Muscle of leg (tissue), 3 donors: ENCODE measurements at regions not wholly inside any gene's neighbourhood (a gene's known extent, or its start where the extent isn't known, plus 50 kb on each side); places are given as distances from the start of the nearest gene placed in this dataset.
A peak's percentile ranks its signal among the peaks of the same experiment; 100 is the strongest.
"Not testable (repeated sequence)": the region's sequence is repeated elsewhere in the genome, so short reads cannot be mapped to it uniquely, and the experiment has no call there.

Experiments
- DNase-seq: peaks from one replicate; pipeline ENCODE4 v3.0.0; 2013
- H3K27ac ChIP-seq: one replicate; pipeline ENCODE4 v1.5.1; 2013; ENCODE audit warnings: mild to moderate bottlenecking, low read length, control low read depth
- H3K27me3 ChIP-seq: one replicate; pipeline ENCODE4 v1.6.1; 2013; ENCODE audit warnings: low read length; ENCODE audit not compliant: control insufficient read depth, insufficient read depth
- H3K36me3 ChIP-seq: one replicate; pipeline ENCODE4 v1.6.1; 2013; ENCODE audit warnings: low read length; ENCODE audit not compliant: control insufficient read depth, insufficient read depth
- H3K4me1 ChIP-seq: one replicate; pipeline ENCODE4 v1.6.1; 2013; ENCODE audit warnings: low read length; ENCODE audit not compliant: control insufficient read depth, insufficient read depth
- H3K4me3 ChIP-seq: one replicate; pipeline ENCODE4 v1.5.1; 2013; ENCODE audit warnings: low read length, control low read depth
- H3K9me3 ChIP-seq: replicated peaks from 2 replicates; pipeline ENCODE4 v1.6.1; 2013; ENCODE audit warnings: low read depth, low read length; ENCODE audit not compliant: control insufficient read depth
- WGBS: methylation state at CpG from one replicate; pipeline ENCODE4 v1.1.5; 2013; ENCODE audit warnings: missing lambda C conversion rate; ENCODE audit not compliant: insufficient coverage; 5-methylcytosine and 5-hydroxymethylcytosine counted together

DNA sequence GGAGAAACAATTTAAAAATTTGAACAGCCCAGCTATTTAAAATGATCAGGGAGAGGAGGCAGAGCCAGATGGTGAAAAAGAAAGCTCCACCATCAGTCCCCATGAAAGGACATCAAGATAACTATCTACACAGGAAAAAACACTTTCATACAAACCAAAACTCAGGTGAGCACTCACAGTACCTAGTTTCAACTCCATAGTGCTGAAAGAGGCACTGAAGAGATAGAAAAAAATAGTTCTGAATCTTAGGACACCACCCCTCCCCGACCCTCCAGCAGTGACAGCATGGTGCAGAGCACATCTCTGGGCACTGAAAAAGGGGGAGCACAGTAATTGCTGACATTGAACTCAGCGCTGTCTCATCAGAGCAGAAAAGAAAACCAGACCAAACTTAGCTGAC, 732.9 kb downstream of the CETN3 start:
- no peak overlapping the region for H3K27ac ChIP-seq
- no peaks in the 10 kb centered on the region for H3K4me1 ChIP-seq
- H3K9me3 ChIP-seq, result no peaks in the 10 kb centered on the region
- DNase-seq, result no peak
- H3K36me3 ChIP-seq, result no peaks in the 10 kb centered on the region
- no peak overlapping the region for H3K4me3 ChIP-seq
- H3K27me3 ChIP-seq, result no peaks in the 10 kb centered on the region
- 83% methylated on average over 1 of the region's 2 CpGs for WGBS

DNA sequence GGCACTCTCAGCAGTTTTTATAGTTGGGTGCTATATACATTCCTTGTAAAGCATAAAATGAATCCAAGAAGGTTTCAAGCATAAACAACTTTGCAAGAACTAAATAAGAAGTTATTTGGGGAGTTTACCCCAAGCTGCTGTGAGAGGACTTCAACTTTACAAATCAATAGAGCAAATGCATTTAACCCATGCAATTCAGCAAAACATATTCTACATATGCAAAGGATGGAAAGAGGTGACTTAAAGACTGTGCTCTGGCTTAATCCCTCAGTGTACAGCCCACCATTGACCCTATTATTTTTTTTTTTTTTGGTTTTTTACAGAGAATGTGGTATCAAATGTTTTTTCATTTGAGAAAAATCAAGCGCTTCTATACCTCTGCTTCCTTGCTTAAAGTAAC, 736.5 kb downstream of the CETN3 start:
- WGBS, result no CpG with 5 or more reads among the region's 1 CpG
- no peak for DNase-seq
- H3K4me1 ChIP-seq, result no peaks in the 10 kb centered on the region
- no peak overlapping the region for H3K4me3 ChIP-seq
- H3K36me3 ChIP-seq, result no peaks in the 10 kb centered on the region
- no peaks in the 10 kb centered on the region for H3K27me3 ChIP-seq
- no peaks in the 10 kb centered on the region for H3K9me3 ChIP-seq
- H3K27ac ChIP-seq, result no peak overlapping the region

DNA sequence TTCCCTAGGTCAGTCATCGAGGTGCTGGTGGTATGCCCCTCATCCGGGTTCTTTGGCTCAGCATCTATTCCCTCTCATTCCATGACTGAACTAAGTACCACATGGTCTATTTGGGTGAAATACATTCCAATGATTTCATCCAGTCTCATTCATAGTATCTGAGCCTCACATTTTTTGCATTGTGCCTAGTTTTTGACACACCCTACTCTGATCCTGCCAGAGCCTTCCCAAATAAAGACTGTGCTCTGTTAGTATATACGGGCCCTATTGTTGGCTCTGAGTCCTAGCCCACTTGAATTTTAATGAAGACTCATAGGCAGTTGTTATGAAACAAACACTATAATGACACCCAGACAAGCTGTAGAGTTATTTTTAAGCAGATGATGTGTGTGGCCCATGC, 740.7 kb downstream of the CETN3 start:
- H3K27ac ChIP-seq, result no peak overlapping the region
- DNase-seq, result peak; percentile 5
- no peak overlapping the region for H3K4me3 ChIP-seq
- no peaks in the 10 kb centered on the region for H3K4me1 ChIP-seq
- WGBS, result no CpG with 5 or more reads among the region's 3 CpGs
- peaks cover 4% of the 10 kb centered on the region for H3K9me3 ChIP-seq
- no peaks in the 10 kb centered on the region for H3K27me3 ChIP-seq
- no peaks in the 10 kb centered on the region for H3K36me3 ChIP-seq

DNA sequence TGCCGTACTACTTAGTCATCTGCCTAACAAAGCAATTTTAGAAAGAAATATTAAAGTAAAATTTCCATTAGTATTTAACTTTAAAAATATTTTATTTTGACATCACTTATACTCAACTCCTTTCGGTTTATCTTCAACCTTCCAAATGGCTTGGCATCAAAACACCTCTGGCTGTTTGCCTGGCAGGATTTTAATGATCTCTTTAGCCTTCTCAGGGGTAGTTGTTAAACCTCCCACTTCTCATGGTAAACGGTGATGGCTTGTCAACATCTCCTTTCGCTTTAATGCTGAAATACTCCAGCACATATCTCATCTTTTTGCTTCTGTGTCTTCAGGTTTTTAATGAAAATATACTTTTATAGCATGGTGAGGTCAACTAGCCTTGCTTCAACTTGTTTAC, 747.1 kb downstream of the CETN3 start:
- no CpG with 5 or more reads among the region's 4 CpGs for WGBS
- no peaks in the 10 kb centered on the region for H3K4me1 ChIP-seq
- H3K27me3 ChIP-seq, result no peaks in the 10 kb centered on the region
- H3K36me3 ChIP-seq, result no peaks in the 10 kb centered on the region
- peaks cover 7% of the 10 kb centered on the region for H3K9me3 ChIP-seq
- no peak overlapping the region for H3K4me3 ChIP-seq
- no peak overlapping the region for H3K27ac ChIP-seq
- peak; percentile 2 for DNase-seq

DNA sequence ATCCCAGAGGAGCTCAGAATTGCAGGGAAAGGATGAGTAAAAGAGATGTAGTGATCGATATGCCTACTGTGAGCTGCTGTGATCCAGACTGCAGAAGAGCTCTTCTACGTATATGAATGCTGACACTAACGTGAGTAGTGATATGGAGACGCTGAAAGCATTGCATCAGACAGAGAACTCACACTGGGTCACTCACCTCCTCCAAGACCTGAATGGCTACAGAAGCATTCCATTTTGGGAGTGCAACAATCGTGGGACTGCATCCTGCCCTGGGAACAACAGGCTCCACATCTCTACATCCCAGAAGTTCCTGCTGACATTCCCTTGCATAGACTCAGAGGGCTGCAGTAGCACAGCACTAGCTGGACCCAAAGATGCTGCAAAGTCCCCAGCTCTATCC, 755.9 kb upstream of the MEF2C start:
- Histone ChIP-seq H3K27me3 (no peaks in the 10 kb centered on the region), H3K36me3 (no peaks in the 10 kb centered on the region), H3K27ac (no peak overlapping the region), H3K9me3 (peaks cover 2% of the 10 kb centered on the region), H3K4me3 (no peak overlapping the region), H3K4me1 (no peaks in the 10 kb centered on the region)
- DNase-seq, result no peak
- 84% methylated on average over 5 of the region's 5 CpGs for WGBS

DNA sequence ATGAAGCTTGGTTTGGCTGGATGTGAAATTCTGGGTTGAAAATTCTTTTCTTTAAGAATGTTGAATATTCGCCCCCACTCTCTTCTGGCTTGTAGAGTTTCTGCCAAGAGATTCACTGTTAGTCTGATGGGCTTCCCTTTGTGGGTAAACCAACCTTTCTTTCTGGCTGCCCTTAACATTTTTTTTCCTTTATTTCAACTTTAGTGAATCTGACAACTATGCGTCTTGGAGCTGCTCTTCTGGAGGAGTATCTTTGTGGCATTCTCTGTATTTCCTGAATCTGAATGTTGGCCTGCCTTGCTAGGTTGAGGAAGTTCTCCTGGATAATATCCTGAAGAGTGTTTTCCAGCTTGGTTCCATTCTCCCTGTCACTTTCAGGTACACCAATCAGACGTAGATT, 751.2 kb upstream of the MEF2C start:
- H3K4me3 ChIP-seq, H3K27ac ChIP-seq, H3K9me3 ChIP-seq, H3K27me3 ChIP-seq, DNase-seq, H3K36me3 ChIP-seq, H3K4me1 ChIP-seq: not testable (repeated sequence)
- WGBS, result no CpG with 5 or more reads among the region's 3 CpGs

DNA sequence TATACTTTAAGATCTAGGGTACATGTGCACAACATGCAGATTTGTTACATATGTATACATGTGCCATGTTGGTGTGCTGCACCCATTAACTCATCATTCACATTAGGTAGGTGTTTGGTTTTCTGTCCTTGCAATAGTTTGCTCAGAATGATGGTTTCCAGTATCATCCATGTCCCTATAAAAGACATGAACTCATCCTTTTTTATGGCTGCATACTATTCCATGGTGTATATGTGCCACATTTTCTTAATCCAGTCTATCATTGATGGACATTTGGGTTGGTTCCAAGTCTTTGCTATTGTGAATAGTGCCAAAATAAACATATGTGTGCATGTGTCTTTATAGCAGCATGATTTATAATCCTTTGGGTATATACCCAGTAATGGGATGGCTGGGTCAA, 747.1 kb upstream of the MEF2C start:
- not testable (repeated sequence) for H3K27ac ChIP-seq, H3K9me3 ChIP-seq, H3K4me3 ChIP-seq, DNase-seq, H3K4me1 ChIP-seq, H3K36me3 ChIP-seq, H3K27me3 ChIP-seq

DNA sequence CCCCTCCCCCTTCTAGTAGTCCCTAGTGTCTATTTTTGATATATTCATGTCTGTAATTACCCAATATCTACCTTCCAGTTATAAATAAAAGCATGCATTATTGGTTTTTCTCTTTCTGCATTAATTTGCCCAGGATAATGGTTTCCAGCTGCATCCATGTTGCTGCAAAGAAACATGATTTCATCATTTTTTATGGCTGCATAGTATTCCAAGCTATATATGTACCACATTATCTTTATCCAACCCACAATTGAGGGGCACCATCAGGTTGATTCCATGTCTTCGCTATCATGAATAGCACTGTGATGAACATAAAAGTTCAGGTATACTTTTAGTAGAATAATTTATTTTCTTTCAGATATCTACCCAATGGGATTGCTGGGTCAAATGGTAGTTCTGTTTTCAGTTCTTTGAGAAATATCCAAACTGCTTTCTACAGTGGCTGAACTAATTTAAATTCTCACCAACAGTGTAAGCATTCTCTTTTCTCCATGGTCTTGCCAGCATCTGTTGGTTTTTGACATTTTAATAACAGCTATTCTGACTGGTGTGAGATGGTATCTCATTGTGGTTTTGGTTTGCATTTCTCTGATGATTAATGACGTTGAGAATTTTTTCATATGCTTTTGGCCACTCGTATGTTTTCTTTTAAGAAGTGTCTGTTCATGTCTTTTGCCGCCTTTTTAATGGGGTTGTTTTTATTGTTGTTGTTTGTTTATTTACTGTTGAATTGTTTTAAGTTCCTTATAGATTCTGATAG, 746.1 kb upstream of the MEF2C start:
- Histone ChIP-seq H3K27me3 (no peaks in the 10 kb centered on the region), H3K27ac (no peak overlapping the region), H3K4me1 (no peaks in the 10 kb centered on the region), H3K9me3 (peaks cover 2% of the 10 kb centered on the region), H3K4me3 (no peak overlapping the region), H3K36me3 (no peaks in the 10 kb centered on the region)
- 75% methylated on average over 2 of the region's 4 CpGs for WGBS
- no peak for DNase-seq

DNA sequence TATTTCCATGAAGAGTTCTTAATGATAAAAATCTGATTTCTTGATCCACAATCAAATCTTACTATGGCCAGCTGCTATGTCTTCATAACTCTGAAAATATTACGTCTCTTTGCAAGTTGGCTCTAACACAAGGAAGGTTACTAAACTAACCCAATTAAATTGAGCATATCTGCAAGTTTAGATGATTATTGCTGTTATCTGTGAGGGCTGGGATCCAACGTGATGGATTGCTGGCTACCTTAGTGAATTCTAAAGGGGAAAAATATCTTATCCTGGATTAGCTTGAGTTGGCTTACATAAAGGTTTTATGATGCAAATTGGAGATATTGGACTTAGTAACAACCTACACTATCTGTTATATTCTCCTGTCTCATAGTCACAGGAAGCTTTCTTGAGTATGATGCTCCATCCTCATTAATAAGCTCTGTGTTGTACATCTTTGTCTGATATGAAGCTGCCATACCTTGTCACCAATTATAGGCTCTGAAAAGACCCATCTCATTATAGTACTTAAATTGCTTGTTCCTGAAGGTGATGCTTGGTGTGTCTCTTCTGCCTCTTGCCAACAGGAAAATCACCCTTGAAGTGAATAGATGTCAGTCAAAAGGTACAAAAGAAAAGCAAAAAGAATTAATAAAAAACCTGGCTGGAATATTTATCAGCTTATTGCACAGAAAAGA, 733.0 kb upstream of the MEF2C start:
- no peak overlapping the region for H3K27ac ChIP-seq
- no peaks in the 10 kb centered on the region for H3K27me3 ChIP-seq
- no peak overlapping the region for H3K4me3 ChIP-seq
- H3K4me1 ChIP-seq, result no peaks in the 10 kb centered on the region
- no peaks in the 10 kb centered on the region for H3K36me3 ChIP-seq
- H3K9me3 ChIP-seq, result peaks cover 2% of the 10 kb centered on the region
- no peak for DNase-seq
- no CpG with 5 or more reads among the region's 2 CpGs for WGBS

DNA sequence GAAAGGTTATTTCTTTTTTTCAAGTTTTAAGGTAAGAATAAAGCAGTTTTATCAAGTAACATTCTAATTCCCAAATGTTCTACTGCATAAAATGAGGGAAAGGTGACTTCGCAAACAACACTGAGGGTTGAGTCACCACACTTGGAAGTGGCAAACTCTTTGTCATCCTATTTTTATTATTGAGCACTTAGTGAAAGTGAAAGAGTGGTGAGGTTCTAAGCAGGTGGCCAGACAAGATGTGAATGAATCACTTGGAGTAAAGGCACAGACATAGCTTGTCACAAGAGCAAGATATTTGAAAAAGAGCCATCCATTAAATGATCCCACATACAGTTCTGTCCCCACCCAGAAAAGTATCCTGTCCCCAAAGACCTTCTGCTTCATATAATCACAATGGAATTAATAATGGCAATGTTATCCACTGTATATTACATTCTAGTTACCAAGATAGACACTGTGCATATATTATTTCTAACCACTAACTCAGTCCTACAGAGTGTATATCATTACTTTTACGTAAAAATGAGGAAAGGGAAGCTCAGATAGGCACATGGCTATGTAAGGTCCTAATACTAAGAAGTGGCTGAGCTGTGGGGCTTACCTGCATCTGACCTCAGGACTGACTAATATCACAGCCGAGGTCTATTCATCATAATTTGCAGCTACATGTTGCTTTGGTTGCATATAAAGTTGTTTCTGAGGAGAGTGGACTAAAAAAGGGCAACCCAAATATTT, 730.4 kb upstream of the MEF2C start:
- Histone ChIP-seq H3K4me1 (no peaks in the 10 kb centered on the region), H3K9me3 (no peaks in the 10 kb centered on the region), H3K27me3 (no peaks in the 10 kb centered on the region), H3K27ac (no peak overlapping the region), H3K36me3 (no peaks in the 10 kb centered on the region), H3K4me3 (no peak overlapping the region)
- no CpG with 5 or more reads among the region's 3 CpGs for WGBS
- no peak for DNase-seq
